ENCODE measurements at regions not wholly inside any gene's neighbourhood (a gene's known extent, or its start where the extent isn't known, plus 50 kb on each side); places are given as distances from the start of the nearest gene placed in this dataset.

DNA sequence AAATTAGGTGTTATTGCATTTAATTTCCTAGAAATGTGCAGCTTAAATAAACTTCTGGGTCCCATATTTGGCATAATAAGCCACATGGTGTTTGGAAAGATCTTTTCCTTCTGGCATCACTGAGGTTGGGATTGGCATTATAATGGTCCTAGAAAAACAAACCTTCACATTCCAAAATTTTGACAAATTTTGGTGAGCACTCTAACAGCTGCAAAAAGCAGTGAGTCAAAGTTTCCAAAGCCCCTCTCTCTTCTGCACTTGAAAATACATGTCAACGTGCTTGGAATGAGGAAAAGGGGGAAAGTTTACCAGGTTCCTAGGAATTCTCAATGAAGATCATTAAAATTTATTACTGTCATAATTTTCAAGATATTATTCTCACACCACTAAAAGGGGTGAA, 77.8 kb upstream of the STK17B start:
- no peak for DNase-seq (ENCODE audit: low read depth)

GRCh38 chr2:196249860-196250259, 78.5 kb upstream of the STK17B start:
- DNase-seq (ENCODE audit: low read depth), result no peak

DNA sequence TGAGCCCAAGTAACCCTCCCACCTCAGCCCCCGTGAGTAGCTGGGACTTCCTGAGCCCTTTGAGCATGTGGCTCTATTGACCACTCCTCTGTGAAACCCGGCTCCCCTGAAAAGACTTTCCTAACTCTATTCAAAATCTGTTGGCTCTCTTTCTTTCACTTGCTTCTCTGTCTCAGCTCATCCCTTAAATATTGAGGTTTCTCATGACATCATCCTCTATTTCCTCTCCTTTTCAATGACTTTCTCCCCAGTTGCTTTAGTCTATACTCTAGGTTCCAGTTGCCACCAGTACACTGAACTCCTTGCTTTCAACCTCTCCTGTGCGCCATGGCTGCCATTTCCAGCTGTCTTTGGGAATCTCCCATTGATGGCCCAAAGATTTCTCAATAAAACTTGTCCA, 79.8 kb upstream of the STK17B start:
- DNase-seq (ENCODE audit: low read depth), result no peak

GRCh38 chr2:196252408-196253115, 81.2 kb upstream of the STK17B start:
- no peak for DNase-seq (ENCODE audit: low read depth)

DNA sequence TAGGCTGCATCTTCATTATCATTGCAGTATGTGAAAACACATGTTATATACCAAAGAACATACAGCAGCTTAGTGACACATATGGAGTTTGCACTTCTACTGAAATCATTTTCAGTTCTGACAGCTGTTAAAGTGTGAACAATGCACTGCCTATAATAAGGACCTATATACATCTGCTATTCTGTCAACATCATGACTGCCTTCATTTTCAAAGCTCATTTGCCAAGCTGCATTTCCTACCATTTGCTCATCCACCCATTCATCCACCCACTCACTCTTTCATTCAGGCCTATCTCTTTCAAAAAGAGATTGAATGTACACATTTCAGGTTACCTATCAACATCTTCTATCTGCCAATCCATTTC, 81.7 kb upstream of the STK17B start:
- no peak for DNase-seq (ENCODE audit: low read depth)

DNA sequence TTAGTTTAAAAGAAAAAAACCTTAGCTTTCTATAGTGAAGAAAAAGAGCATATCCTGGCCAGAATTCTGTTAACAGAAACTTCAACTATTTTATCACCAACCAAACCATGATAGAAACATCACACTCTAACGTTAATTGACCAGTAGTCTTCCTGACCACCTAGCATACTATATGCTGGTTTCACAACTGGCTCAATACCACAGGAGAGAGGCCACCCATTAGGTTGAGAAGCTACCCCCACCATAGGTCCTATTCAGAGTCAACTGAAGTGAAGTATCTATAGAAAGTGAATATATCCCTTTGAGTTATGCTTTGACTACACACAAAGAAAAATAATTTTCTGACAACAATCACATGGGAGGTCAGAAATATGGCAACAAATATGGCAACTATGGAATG, 85.2 kb upstream of the STK17B start:
- DNase-seq (ENCODE audit: low read depth), result no peak

- DNase-seq (ENCODE audit: low read depth), result no peak
Observed at GRCh38 chr2:196257086-196257485, 85.7 kb upstream of the STK17B start.

- DNase-seq (ENCODE audit: low read depth), result no peak
Observed at GRCh38 chr2:196258407-196258806, 87.0 kb upstream of the STK17B start.

DNA sequence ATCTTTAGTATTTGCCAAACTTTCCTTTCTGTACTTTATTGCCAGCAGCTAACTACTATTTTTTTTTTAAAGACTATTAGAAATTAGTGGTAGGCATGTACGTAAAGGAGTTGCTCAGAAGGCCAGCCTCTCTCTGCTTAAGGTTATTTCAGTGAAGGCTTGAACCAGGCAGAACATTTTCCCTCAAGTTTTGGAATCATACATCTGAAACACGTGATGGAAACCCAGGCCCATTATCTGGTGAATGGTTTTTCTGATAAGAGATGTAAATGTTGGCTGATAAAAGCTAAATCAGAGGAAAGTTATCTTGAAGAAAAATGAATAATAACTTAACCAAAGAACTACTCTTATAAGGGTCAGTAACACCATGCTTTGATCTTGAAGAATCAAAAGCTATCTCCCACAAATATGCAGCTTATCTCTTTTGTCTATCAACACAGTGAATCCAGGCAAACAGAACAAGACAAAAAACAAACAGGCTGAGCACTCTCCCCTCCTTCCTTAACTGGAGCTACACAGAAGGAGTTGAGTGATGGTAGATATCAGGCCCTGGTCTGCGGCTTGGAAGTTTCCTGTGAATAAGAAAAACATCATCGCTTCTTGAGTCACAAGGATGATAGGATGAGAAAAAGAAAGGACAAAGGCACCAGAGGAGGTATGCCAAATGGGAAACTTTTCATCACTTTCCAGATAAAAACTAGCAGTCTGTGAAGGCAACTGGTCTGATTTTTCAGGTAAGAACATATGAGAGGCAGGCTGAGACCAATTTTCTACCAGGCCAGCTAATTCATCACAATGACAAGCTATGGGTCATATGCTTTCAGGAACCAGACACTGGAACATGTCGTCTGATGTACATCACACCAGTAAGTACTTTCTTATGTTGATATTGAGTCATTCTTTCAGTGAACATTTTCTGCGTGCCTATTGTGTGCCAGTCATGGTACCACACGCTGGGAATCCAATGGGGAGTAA, 88.4 kb upstream of the STK17B start:
- peak; percentile 38 for DNase-seq (ENCODE audit: low read depth)

DNA sequence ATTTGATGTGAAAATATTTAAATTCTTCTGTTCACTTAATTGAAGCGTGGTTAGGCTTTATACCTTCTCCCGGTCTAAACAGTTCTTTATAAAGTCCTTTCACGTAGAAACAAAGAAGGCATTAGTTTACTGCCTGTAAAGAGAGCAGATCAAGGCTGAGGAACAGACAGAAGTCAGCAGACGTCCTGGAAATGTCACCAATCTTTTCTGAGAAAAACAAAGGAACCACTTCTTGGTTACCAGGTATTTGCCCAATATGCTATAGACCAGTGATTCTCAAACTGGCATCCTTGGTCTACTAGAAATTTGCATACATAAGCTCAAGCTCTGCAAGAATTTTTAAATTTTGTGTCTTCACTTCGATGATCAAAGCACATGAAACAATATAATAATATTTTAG, 89.2 kb upstream of the STK17B start:
- DNase-seq (ENCODE audit: low read depth), result no peak

- no peak for DNase-seq (ENCODE audit: low read depth)
Observed at GRCh38 chr2:196262606-196263005, 91.2 kb upstream of the STK17B start.

GRCh38 chr2:196263181-196263747, 91.9 kb upstream of the STK17B start:
- DNase-seq (ENCODE audit: low read depth), result no peak

- DNase-seq (ENCODE audit: low read depth), result no peak
Observed at GRCh38 chr2:196266351-196266750, 95.0 kb upstream of the STK17B start.

GRCh38 chr2:196266855-196267254, 95.5 kb upstream of the STK17B start:
- DNase-seq (ENCODE audit: low read depth), result no peak

DNA sequence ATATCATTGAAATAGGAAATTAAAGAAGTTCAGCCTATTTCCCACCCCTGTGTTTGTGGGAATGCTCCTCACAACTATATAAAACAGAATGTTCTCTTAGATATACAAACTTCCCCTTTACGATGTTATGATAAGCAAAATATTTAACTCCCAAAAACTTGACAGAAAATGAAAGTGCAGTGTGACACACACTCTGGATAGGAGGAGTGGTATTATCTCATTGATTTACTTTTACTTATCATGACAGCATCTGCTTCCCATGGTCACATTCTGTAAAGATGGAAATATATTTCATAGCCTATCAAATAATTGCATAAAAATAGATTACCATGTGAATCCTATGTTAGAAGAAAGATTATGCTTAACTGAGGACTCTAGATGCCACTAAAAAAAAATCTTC, 96.6 kb upstream of the STK17B start:
- no peak for DNase-seq (ENCODE audit: low read depth)

DNA sequence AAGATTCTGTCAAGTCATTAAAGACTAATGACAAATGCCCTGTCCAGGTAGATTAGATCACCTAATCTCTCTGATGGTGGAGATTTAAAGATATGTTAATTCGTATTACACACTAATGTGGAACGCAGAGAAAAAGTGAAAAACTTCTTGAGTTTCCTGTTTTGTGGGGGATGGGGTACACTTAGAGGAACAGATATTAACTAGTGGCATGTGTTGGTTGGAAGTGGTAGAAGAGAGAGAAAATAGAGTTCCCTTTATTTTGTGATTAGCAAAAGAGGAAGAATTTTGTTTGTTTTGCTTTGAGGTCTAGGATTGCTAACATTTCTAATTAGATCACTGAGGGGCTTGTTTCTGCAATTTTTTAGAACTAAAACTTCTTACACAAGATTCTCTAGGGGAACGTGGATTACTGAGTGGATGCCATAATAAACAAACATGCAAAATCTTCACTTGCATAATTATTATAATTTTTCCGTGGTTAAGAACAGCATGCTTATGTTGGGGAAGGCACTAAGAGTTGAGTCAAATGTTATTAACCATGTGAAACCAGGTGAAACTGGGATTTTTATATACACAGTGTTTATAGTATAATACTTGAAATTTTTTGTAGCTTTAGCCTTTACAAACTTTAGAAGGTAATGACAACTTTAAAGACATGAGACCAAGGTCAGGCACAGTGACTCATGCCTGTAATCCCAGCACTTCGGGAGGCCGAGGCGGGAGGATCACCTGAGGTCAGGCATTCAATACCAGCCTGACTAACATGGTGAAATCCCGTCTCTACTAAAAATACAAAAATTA, 97.4 kb upstream of the STK17B start:
- DNase-seq (ENCODE audit: low read depth), result no peak

- DNase-seq (ENCODE audit: low read depth), result no peak
Observed at GRCh38 chr2:196271795-196272194, 100.4 kb upstream of the STK17B start.

GRCh38 chr2:196274387-196274809, 103.0 kb upstream of the STK17B start:
- DNase-seq (ENCODE audit: low read depth), result no peak

GRCh38 chr2:196275646-196276352, 104.4 kb upstream of the STK17B start:
- no peak for DNase-seq (ENCODE audit: low read depth)

DNA sequence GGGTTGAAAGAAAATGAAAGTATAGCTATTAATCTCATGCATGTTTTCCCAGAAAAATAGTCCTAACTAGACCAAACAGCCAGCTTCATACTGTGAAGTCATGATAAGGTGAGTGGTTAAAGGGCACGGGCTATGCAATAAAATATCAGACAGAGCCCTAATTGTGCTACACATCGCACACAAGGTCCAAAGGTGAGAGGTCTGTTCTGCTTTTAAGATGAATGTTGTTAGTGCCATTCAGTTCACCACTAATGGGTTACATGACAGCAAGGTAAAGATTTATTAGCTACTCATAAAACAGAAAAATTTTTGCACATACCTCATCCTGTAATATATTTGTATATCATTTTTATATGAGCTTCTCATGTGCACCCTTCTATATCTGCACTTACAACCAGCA, 105.0 kb upstream of the STK17B start:
- no peak for DNase-seq (ENCODE audit: low read depth)

DNA sequence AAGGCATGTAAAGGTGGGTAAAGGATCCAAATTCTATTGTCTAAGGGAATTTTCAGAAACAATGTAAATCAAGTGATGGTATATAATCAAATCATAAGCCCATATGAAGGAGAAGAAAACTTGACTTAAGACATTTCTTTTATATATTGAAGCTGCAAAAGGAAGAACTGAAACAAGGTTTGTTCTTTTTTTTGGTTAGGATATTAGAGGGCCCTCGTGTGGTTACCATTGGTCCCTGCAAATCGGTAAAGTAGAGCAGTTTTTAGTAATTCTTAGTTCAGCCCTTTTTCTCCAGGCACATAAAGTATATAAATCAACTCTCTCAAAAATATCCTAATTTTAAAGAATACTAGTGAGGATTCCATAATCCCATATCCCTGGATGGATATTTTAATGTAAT, 105.6 kb upstream of the STK17B start:
- DNase-seq (ENCODE audit: low read depth), result no peak

GRCh38 chr2:196278491-196278911, 107.1 kb upstream of the STK17B start:
- peak; percentile 32 for DNase-seq (ENCODE audit: low read depth)

All from stimulated activated CD4-positive, alpha-beta T cell treated with anti-CD3 and anti-CD28 coated beads, Interleukin-2, amount 100 ng/mL, for 4 hours (primary cell).